OCI-LY7 (cell line): ENCODE measurements at regions not wholly inside any gene's neighbourhood (a gene's known extent, or its start where the extent isn't known, plus 50 kb on each side); places are given as distances from the start of the nearest gene placed in this dataset.

Source experiments
- EZH2phosphoT487 ChIP-seq: fragments of 200-600 bp; sonication (generic); IDR thresholded peaks from 2 replicates; pipeline ENCODE4 v1.6.1; 2018; ENCODE audit warnings: low read depth, borderline replicate concordance, mild to moderate bottlenecking, mixed run types, antibody characterized with exemption, low read length, moderate library complexity, mixed read lengths
- TF ChIP-seq, protein P1 (sequence below): fragments of 200-600 bp; sonication (generic); conservative IDR thresholded peaks from 2 replicates; pipeline ENCODE4 v1.5.1; 2014; ENCODE audit warnings: mild to moderate bottlenecking, antibody characterized with exemption, low read length, moderate library complexity, mixed read lengths

DNA sequence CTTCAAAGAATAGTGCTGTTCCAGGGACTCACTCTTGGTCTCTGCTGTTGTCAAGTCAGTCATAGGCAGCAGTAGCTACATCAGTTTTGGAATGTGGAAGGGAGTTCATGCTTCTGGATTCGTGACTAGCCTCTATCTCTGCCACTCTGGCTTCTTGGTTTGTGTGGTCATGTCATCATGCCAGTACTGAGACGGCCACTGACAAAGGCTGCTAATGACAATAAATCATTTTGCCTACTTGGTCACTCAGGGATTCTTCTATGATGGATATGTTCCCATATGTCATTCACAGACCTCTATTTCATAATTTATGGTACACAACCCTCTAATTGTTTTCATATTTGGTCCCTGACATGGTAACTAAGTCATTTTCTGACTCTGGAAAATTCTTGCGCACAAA is 450.8 kb upstream of the BOD1L1 start:
- TF ChIP-seq, protein P1, sequence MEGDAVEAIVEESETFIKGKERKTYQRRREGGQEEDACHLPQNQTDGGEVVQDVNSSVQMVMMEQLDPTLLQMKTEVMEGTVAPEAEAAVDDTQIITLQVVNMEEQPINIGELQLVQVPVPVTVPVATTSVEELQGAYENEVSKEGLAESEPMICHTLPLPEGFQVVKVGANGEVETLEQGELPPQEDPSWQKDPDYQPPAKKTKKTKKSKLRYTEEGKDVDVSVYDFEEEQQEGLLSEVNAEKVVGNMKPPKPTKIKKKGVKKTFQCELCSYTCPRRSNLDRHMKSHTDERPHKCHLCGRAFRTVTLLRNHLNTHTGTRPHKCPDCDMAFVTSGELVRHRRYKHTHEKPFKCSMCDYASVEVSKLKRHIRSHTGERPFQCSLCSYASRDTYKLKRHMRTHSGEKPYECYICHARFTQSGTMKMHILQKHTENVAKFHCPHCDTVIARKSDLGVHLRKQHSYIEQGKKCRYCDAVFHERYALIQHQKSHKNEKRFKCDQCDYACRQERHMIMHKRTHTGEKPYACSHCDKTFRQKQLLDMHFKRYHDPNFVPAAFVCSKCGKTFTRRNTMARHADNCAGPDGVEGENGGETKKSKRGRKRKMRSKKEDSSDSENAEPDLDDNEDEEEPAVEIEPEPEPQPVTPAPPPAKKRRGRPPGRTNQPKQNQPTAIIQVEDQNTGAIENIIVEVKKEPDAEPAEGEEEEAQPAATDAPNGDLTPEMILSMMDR: no peak
- no peak for TF ChIP-seq EZH2phosphoT487
